Ecto neural progenitor cell (in vitro differentiated cells): ENCODE measurements at regions not wholly inside any gene's neighbourhood (a gene's known extent, or its start where the extent isn't known, plus 50 kb on each side); places are given as distances from the start of the nearest gene placed in this dataset.
A peak's percentile ranks its signal among the peaks of the same experiment; 100 is the strongest.

Source experiments
- DNase-seq: peaks from one replicate; pipeline ENCODE4 v3.0.0-alpha.2; 2018; ENCODE audit warnings: low spot score

DNA sequence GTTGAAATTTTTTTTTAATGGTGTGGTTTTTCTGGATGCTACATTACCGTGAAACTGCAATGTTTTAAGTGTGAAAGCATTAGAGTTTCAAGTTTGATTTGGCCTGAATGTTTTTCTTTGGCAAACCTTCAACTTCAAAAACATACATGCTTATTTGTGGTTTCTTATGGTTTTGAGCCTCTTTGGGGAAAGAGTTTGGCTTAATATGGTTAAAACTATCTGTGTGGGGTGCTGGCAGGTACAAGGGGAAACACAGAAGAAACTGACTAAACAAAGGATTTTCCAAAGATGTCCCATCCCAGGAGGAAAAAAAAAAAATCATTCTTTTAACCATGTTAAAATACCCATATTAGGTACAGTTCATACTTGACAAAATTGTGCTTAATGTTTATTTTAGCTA lies 121.1 kb downstream of the HGF start:
- DNase-seq, result no peak

DNA sequence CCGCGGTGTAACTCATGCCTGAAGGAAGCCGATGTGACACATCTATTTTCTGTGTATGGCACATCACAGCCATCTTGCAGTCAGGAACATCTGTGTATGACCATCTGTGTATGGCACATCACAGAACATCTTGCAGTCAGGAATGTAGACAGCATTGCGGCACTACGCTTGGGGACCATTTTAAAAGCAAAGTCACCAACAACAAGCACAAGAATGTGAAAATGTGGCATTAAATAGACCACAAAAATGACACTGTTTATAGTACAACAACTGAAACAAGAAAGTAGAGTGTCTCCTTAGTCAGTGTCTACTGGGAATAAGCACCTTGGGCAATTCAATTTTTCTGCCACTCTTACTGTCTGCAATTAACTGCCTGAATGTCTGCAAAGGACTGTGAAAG lies 124.4 kb downstream of the HGF start:
- DNase-seq, result no peak

DNA sequence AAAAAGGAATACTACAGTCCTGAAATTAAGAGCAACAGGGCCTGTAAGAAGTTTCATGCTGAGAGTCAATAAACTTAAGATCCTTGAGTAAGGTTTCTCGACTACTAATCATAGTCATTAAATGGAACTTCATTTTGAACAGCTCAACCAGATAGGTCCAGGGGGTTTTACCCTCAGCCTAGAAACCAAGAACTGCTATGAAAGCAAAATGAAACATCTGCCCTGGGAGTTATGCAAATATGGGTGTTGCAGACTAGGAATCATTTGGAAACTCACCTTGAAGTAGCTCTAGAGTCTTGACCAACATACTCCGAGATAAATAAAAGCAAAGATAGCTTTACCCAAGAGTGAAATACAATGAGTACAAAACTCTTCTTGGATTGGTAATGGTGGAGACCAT lies 128.0 kb downstream of the HGF start:
- DNase-seq, result no peak

DNA sequence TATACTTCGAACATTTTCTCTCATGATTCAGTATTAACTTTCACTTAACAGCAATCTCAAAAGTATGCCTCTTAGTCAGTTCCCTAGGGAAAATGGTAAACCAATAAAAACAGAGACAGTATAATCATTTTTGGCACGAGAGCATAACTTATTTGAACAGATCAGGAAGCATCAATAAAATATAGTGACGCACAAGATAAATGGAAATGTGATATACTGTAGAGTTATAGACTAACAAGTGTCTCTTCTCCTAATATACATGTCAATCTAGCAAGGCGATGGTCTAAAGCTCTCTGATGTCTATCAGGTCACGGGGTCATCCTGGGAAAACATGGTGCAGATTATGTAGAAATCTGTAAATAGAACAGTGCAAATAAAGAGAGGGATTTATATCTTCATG lies 131.6 kb downstream of the HGF start:
- no peak for DNase-seq

DNA sequence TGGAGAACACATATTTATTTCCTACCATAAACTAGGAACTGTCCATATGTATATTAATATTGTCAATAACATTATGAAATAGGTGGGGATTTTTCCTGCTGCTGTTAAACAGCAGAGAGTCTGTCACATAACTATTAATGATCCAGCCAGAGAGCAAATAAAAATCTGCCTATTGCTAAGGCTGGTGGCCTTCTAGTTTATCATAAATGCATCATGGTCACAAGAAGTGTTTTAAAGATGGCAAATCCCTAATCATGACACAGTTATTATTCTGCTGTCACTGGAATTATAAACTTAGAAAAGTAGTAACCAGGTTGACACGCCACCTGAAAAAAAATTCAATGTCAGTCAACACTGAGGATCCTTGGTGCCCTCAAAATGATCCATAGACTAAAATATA lies 132.3 kb downstream of the HGF start:
- no peak for DNase-seq

DNA sequence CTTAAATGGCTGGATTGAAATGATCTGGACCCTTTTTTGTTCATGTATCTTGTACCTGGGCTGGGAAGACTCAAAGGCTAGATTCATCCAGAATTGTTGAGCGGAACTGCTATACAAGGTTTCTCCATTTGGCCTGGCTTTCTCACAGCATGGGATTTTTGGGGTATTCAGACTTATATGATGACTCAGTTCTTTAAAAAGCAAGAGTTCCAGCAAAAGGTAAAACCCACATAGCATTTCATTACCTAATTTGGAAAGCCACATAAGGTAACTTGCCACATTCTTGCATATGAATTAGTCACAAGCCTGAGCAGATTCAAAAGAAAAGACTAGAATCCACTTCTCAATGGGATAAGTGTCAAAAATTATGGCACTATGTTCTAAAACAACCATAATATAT lies 137.4 kb downstream of the HGF start:
- no peak for DNase-seq

DNA sequence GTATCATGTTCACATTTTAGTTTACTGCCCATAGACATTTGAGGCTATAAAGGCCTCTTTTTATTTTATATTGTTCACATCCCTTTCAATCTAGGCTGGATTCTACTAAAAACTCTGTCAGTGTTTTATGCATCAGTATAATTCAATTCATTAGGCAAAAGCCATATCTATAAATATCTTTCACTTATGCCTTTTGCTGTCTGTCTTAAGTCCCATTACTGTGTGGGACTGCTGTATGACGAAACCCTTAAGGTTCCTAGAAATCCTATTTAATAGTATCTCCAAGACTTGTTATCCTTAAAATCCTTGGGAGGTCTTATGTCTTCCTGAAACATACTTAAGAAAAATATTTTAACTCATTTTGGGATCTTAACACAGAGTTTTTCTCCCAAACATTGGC lies 139.2 kb downstream of the HGF start:
- no peak for DNase-seq

DNA sequence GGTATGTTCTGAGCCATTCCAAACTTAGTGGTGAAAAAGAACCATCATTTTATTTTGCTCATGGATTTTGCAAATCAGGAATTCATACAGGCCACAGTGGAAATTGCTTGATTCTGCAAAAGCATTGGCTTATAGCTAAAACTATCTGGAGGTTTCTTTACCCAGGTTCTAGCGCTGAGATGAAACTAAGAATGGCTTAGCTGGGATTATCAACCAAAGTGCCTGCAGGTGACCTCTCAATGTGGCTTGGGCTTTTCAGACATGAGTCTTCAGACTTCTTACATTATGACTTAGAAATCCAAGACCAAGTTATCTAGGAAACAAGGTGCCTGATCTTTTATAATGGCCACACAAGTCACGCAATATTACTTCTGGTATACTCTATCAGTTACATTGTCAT lies 140.1 kb downstream of the HGF start:
- no peak for DNase-seq

DNA sequence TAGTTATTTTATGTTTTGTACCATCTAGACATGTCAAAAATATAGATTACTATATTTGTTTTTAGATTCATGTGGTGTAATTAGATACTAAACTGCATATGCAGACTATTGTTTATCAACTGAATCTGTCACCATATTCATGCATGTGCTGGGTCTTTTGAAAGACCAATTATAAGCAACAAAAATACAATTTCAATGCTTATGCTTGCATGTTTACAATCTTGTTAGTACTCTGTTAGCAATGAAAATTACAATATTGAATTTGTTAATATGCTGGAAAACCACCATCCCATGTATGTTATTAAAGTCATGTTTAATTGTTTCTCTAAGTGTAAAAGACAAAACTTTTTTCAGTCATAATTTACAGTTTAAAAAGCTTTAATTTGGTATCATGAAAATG lies 140.9 kb downstream of the HGF start:
- no peak for DNase-seq

DNA sequence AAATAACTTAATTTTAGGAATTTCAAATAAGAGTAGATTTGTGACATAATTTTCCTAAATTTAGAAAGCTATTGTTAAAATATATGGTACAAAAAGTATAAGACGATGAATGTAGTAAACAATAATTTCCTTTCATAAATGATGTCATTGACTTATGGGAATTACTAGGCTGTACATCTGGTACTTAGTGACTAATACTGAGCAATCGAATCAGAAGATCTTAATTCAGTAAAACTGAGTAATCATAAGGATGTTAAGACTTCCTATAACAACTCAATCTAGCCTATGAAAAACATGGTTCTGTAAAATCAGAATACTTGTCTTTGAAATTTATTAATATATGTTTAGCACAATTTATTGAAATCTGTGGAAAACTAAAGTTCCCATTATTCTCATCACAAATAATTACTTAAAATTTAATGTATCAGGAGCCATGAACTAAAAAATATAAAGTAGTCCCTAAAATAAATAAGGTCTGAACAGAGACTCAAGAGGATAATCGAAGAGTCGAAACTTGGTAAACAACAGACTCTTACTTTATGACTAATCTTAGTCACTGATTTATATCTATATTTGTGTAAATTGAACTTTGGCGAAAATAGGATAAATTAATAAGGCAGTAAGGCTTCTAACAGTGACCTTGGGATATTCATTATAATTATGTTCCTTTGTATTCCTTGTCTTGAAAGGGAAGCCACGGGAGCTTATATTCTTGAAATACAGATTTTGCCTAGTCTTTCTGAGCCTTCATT lies 142.1 kb downstream of the HGF start:
- DNase-seq, result no peak

DNA sequence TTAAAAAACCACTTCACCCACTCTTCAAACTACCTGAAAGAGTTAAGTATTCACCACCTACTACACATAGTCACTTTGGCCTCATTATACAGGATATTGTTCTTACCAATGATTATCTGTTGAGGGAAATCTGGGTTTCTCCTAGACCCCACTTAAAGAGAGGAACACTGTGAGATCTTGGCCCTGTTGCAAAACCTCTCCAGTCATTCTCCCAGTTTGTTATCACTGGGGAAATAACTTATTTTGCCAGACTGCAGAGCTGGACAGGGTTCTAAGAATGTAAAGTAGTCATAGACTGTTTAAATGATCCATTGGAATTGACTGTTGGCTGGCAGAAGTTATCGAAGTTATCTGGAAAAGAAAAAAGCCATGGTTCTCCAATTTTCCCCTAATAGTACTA lies 143.8 kb downstream of the HGF start:
- no peak for DNase-seq

DNA sequence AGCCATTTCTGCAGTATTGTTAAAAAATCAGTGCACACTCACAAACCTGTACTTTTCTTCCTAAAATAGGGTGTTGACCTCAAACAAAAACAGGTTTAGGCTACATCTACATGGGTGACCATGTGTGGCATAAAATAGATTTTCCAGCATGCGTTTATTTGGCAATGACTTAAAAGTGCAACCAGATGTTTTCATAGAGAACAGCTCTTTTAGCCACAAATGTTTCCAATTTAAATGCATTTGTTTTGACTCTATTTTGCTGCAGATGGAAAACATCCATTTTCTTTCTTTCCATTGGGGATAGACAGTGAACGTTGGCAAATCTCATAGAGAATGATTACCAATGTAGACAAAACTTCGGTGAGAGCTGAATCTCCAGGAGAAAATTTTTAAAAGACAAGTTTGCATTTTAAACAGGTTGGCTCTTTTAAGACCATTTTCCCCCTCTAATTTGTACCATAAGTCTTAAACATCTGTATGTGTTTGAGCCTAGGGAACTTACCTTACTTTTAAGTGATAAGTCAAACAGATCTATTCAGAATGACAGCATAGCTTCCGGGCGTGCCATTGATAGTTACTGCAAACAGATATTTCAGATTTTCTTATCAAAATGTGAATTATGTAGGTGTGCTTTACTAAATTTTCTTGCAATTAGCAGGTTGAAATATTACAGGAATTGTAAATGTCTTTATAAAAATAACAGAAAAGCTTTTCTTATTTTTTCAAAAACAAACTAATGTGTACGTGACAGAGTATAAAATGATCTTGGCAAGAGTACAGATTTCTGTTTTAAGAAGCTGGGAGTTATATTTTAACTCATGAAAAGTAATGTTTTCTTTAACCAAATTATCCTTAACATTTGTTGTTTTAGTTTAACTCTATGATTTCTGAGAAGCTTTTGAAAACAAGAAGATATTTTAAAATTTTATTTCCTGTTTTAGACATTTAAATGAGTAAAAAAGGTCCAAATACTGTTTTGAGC lies 144.9 kb downstream of the HGF start:
- DNase-seq, result no peak

DNA sequence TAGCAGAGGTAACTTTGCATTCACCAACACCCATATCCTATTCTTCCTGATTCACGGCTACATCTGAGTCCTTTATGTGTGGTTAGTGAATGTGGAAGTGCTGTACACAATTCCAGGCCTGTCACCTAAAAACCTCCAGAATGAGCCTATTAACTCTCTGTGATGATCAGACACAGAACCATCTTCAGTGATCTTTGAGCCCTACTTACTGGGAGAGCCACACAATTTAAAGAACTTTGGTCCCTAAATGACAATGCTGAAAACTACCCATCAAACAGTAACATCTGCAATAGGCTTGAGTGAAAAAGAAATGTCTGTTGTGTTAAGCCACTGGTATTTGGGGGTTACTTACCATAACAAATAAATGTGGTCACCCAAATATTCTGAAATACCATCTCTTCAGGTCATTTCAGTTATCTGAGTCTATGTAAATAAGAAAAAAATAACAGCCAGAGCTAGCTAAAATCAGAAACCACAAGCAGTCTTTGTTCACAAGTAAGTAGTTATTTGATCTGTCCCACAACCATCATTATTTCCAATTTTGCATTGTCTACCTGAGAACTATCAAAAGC lies 145.7 kb downstream of the HGF start:
- no peak for DNase-seq

DNA sequence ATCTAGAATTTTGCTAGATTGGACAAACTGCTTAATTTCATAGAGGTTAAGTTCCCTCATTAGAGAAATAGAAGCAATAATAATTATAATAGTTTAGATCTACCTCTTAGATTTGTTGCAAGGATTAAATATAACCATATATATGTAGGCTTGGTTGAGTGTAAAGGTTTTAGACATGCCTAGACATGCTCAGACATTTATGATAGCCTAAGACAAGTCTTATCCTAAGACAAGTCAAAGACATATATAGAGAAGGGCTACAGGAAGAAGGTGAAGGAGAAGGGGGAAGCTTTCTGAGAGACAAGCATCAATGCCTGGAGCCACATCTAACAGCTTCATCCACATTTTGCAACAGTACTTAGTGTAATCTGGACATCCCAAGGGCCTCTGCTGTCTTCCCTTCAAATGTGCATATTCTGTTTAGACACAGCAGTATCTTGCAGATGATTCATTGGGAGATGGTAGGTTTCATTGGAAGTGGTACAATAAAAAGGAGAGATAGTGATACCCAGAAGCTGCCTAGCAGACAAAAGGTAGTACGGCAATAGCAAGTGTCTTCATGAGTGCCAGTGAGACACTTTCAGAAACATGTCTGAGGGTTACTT lies 146.5 kb downstream of the HGF start:
- no peak for DNase-seq

DNA sequence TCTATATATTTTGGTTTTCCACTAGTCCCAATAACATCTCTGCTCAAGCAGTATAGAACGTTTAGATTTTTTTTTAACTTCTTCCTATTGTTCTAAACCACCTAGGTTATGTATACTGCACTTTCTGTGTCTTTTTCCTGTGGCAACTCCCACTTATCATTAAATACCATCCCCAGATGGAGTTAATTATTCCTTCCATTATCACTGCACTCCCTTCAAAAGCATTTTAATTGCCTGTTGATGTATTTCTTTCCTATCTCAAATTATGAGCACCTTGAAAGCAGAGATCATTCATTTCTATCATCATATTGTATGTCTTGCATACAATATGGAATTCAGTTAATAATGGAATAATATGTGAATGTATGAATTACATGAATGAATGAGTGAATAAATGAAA lies 148.0 kb downstream of the HGF start:
- no peak for DNase-seq

DNA sequence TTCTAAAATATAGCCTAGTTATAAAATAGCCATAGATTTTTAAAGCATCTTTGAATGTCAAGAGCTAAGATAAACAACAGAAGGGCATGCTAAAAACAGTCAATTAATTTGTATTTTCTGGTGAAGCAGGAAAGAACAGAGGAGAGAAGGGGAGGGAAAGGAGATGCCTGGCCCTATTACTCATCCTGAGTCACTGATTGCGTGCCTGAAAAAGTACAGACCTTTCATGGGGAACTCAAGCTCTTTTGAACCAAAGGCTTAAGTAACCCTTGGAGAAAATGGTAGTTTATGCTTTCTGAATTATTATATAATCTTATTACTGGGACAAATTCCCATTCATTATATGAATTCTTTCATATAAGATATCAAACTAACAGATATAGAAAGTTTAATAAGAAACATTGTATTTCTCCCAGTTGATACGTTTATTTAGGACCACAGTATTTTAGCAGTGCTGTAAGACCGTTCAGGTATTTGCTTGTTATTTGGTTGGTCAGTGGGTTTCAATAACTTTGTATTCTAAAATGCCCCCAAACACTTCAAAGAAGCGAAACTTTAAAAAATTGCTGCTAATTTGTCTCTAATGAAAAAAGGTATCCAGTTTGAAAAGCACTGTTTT lies 151.3 kb downstream of the HGF start:
- no peak for DNase-seq

DNA sequence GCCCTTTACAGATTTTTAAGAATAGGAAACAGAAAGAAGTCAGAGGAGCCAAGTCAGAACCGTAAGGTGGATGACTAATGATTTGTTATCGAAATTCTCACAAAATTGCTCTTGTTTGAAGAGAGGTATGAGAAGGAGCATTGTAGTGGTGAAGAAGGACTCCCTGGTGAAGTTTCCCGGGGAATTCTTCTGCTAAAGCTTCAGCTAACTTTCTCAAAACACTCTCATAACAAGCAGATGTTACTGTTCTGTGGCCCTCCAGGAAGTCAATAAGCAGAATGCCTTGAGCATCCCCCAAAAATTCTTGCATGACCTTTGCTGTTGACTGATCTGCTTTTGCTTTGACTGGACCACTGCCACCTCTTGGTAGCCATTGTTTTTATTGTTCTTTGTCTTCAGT lies 152.9 kb downstream of the HGF start:
- DNase-seq, result no peak

DNA sequence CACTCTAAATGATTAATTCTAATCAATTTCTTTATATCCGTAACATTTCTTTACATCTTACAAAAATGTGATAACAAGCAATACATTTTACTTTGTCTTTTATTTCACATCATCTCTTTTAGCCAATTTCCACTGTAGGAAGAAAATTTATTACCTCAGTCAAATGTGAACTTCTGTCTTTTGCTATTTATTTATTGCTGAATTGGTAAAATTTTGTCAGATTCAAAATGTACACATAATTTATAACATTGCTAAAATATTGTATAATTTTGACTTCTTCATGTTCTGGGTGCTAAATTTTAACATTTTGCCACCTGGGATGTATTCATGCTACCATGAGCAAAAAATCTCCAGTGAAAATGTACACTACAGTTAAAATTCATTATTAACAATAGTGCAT lies 158.0 kb downstream of the HGF start:
- DNase-seq, result no peak

DNA sequence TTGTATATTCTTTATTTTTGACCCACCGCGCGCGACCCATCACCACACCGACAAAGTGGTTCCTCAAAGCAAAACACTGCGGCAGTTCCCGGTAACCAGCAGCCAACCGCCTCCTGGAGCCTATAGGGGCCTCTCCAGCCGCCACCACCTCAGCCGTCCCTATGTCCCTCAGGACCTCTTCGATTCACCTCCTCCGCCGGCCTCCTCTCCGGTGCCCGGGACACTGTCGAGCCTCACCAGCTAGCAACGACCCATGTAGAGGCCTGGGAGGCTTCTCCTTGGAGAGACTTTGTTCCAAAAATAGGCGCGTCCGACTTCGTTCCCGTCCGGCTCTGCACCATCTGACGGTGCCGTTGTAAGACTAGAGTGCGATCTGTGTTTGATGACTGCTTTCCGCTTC lies 158.8 kb downstream of the HGF start:
- peak; percentile 40 for DNase-seq

DNA sequence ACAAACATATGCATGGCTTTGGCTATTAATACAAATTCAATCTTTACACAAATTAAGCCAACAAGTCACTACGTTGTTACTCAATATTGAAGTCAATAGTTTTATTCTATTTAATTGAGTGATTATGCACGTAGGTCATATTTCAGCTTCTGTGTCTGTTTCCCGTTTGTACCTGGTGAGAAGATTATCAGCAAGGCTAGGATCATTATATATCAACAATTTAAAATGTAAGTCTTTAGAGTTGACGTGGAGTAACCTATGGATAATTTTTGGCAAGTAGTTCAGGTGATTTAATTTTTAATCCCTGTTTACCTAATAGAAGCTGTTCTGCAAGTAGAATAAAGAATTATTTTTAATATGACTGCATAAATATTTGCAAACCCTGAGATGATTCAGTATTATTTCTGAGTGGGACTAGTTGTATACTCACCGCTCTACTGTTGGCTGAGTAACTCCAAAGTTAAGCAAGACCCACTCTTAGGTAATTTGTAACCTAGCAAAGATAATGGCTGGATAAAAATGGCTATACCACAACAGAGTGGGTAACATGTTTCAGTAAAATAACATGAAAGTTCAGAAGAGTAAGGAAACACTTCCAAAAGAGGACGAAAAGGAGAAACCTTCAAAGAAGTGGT lies 161.0 kb downstream of the HGF start:
- no peak for DNase-seq

DNA sequence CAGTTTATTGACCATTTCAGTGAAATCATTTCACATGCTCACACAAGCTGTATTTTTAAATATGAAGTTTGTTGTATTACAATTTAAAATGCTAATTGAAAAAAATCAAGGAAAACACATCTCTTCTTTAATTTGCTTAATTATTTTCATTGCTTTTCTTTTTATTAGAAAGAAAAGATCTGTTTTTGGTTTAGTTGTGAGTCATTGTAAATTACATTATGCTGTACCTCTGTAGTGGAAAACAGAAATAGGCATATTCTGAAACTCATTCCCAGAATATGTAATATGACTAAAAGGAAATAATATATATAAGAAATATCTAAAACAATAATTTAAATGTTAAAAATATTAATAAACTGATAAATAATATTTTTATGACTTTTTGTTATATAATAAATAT lies 161.9 kb downstream of the HGF start:
- no peak for DNase-seq
